ENCODE measurements at regions not wholly inside any gene's neighbourhood (a gene's known extent, or its start where the extent isn't known, plus 50 kb on each side); places are given as distances from the start of the nearest gene placed in this dataset.
A peak's percentile ranks its signal among the peaks of the same experiment; 100 is the strongest.

DNA sequence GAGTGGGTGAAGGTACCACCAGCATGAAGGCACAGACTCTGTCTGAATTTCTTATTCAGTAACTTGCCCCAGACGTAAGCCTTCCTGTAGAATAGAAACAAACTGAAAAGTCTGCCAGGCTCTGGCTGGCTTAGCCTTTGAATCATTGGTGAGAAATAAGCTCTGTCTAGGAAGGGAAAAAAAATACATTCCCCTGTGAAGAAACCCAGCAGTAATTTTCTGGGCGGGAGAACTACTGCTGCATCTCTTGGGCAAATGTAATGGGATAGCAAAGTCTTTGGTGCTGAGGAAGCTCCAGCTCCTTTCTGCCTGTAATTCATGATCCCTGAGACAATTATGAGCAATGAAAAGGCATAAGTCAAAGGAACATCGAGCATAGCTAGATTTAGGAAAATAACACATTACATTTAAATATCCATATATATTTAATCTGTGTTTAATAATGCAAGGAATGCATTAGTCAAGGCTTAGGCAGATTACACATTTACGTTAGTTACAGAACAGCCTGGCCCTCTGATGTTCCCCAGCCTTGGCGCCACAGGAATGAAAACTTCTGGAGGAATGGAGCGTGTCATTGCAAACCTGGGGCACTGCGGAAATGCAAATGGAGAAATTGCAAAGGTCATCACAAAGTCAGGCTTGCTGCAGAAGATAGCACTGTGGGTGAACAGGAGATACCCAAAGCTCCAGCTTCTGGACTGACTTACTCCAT is 216.3 kb upstream of the CAMK1G start:
- H3K4me3 ChIP-seq (ENCODE audit: low read length) = no peak overlapping the region
- peak; percentile 57 for DNase-seq (ENCODE audit: low read depth)
- TF ChIP-seq, protein P1, sequence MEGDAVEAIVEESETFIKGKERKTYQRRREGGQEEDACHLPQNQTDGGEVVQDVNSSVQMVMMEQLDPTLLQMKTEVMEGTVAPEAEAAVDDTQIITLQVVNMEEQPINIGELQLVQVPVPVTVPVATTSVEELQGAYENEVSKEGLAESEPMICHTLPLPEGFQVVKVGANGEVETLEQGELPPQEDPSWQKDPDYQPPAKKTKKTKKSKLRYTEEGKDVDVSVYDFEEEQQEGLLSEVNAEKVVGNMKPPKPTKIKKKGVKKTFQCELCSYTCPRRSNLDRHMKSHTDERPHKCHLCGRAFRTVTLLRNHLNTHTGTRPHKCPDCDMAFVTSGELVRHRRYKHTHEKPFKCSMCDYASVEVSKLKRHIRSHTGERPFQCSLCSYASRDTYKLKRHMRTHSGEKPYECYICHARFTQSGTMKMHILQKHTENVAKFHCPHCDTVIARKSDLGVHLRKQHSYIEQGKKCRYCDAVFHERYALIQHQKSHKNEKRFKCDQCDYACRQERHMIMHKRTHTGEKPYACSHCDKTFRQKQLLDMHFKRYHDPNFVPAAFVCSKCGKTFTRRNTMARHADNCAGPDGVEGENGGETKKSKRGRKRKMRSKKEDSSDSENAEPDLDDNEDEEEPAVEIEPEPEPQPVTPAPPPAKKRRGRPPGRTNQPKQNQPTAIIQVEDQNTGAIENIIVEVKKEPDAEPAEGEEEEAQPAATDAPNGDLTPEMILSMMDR (IDR thresholded peaks at IDR 0.05; ENCODE audit: insufficient read depth, low read depth, low read length, missing control alignments) = no peak

DNA sequence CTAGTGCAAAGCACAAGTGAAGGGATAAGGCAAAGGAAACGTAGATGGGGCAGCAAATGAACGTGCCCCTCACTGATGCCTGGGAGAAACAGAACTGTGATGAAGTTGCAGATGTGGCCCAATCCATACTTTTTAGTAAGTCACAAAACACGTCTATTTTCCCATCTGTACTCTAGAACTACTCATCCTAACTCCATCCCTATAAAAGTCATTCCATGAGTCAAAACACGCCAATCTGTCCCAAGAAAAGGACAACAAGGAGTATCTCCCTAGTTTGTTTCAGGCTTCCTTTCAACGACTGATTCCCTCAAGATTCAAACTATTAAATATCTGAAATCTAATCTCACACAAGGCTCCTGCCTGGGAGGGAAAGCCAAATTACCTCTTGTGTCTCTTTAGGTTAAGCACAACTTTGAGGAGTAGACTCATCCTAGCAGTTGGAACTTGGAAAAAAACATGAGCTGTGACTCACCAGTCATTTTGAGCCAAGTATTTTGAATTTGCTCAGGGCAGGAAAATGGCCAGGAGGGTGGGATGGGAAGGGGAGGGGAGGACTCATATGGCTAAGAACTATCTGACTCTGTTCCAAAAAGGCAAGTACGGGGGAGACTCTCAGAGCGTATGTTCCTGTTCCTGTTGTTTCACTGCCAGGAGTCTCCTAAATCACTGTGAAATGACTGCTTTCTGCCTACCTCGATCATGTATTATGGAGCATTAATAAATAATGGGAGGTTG is 214.5 kb upstream of the CAMK1G start:
- H3K4me3 ChIP-seq (ENCODE audit: low read length) = no peak overlapping the region
- TF ChIP-seq, protein P1 (IDR thresholded peaks at IDR 0.05; ENCODE audit: insufficient read depth, low read depth, low read length, missing control alignments) = no peak
- peak; percentile 94 for DNase-seq (ENCODE audit: low read depth)

- TF ChIP-seq, protein P1 (IDR thresholded peaks at IDR 0.05; ENCODE audit: insufficient read depth, low read depth, low read length, missing control alignments) = no peak
- H3K4me3 ChIP-seq (ENCODE audit: low read length) = peak overlapping the region; percentile 24
- peak; percentile 99 for DNase-seq (ENCODE audit: low read depth)
Measured at GRCh38 chr1:209370241-209370995, 213.1 kb upstream of the CAMK1G start.

DNA sequence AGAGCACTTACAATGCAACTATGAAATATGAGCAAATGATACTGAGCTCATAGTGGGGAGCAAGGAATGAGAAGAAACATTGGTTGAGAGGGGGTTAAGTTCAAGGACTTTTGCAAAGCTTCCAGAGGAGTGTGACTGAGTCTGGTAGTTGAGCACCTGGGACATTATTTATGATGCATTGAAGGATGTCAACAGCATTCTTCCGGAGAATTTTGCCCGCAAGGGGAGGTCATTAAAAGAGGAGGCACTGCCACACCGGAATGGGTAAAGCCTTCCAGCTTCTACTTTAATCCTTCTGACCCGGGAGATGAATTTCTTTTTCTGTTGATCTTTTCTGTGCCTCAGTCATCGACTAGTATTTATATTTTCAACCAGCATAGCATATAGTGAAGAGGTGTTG is 208.4 kb upstream of the CAMK1G start:
- no peak for DNase-seq (ENCODE audit: low read depth)
- TF ChIP-seq, protein P1 (IDR thresholded peaks at IDR 0.05; ENCODE audit: insufficient read depth, low read depth, low read length, missing control alignments) = no peak
- no peak overlapping the region for H3K4me3 ChIP-seq (ENCODE audit: low read length)

GRCh38 chr1:209375671-209376365 is 207.7 kb upstream of the CAMK1G start:
- no peak overlapping the region for H3K4me3 ChIP-seq (ENCODE audit: low read length)
- TF ChIP-seq, protein P1 (IDR thresholded peaks at IDR 0.05; ENCODE audit: insufficient read depth, low read depth, low read length, missing control alignments) = no peak
- DNase-seq (ENCODE audit: low read depth) = peak; percentile 60

DNA sequence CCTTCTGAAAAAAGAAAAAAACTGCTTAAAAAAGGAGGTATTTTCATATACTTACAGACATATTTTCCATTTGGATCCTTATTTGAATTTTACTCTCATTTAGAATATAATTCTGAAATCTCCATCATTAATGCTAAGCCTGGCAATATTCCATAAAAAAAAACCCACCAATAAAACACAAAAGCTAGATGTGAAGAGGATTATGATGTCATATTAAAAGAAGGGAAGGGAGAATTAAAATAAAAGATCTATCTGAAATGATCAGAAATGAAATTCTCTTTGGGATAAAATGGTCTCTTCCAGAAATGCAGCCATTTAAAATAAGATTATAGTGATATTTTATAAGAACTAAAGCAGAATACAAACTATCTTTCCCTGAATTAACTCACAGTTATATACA is 206.7 kb upstream of the CAMK1G start:
- no peak overlapping the region for H3K4me3 ChIP-seq (ENCODE audit: low read length)
- TF ChIP-seq, protein P1 (IDR thresholded peaks at IDR 0.05; ENCODE audit: insufficient read depth, low read depth, low read length, missing control alignments) = no peak
- DNase-seq (ENCODE audit: low read depth) = no peak
